Hepatocyte (in vitro differentiated cells): ENCODE measurements at regions not wholly inside any gene's neighbourhood (a gene's known extent, or its start where the extent isn't known, plus 50 kb on each side); places are given as distances from the start of the nearest gene placed in this dataset.

Source experiments
- EZH2phosphoT487 ChIP-seq: fragments of 200-600 bp; sonication (generic); IDR thresholded peaks from one replicate; pipeline ENCODE4 v1.6.1; 2018; ENCODE audit warnings: antibody characterized with exemption, mild to moderate bottlenecking, low read depth, moderate library complexity; ENCODE audit not compliant: unreplicated experiment, severe bottlenecking
- TF ChIP-seq, protein P1 (sequence below): fragments of 200-600 bp; sonication (generic); IDR thresholded peaks from 2 replicates; pipeline ENCODE4 v1.5.1; 2016; ENCODE audit warnings: antibody characterized with exemption, mild to moderate bottlenecking; ENCODE audit not compliant: poor library complexity

- TF ChIP-seq, protein P1, sequence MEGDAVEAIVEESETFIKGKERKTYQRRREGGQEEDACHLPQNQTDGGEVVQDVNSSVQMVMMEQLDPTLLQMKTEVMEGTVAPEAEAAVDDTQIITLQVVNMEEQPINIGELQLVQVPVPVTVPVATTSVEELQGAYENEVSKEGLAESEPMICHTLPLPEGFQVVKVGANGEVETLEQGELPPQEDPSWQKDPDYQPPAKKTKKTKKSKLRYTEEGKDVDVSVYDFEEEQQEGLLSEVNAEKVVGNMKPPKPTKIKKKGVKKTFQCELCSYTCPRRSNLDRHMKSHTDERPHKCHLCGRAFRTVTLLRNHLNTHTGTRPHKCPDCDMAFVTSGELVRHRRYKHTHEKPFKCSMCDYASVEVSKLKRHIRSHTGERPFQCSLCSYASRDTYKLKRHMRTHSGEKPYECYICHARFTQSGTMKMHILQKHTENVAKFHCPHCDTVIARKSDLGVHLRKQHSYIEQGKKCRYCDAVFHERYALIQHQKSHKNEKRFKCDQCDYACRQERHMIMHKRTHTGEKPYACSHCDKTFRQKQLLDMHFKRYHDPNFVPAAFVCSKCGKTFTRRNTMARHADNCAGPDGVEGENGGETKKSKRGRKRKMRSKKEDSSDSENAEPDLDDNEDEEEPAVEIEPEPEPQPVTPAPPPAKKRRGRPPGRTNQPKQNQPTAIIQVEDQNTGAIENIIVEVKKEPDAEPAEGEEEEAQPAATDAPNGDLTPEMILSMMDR, result no peak
- no peak for TF ChIP-seq EZH2phosphoT487
These were observed 164.4 kb upstream of the ZRANB2 start for GRCh38 chr1:71245246-71245645.
